Gastrocnemius medialis (tissue), 4 donors: ENCODE measurements at regions not wholly inside any gene's neighbourhood (a gene's known extent, or its start where the extent isn't known, plus 50 kb on each side); places are given as distances from the start of the nearest gene placed in this dataset.

ENCODE experiments used
- ATAC-seq, 2 donors: fragments of 150-250 bp; one replicate each; pipeline ENCODE4 v1.9.1; 2016
- DNase-seq, 2 donors: peaks; one replicate each; pipeline ENCODE4 v3.0.0-alpha.2; 2019
- H3K27ac ChIP-seq, 4 donors: fragments of 200-600 bp; sonication (generic); 1 replicate in 1 of 4; 2 replicates in 3 of 4; pipeline ENCODE4 v1.5.1; 2016 to 2018; ENCODE audit warnings: mild to moderate bottlenecking in 2 of 4, moderate library complexity in 1 of 4
- H3K27me3 ChIP-seq, 3 donors: fragments of 200-600 bp; sonication (generic) in 2 of 3; 1 replicate in 1 of 3; 2 replicates in 2 of 3; pipeline versions ENCODE4 v1.5.1 to v1.6.0; 2016 to 2019; ENCODE audit warnings: mild to moderate bottlenecking in 1 of 3, moderate library complexity in 1 of 3
- H3K36me3 ChIP-seq, 2 donors: fragments of 200-600 bp; sonication (generic) in 1 of 2; one replicate each; pipeline ENCODE4 v1.5.1; 2017 to 2018
- H3K4me1 ChIP-seq, 2 donors: fragments of 200-600 bp; sonication (generic) in 1 of 2; one replicate each; pipeline ENCODE4 v1.5.1; 2016 to 2017; ENCODE audit warnings: mild to moderate bottlenecking in 2 of 2
- H3K4me3 ChIP-seq, 4 donors: fragments of 200-600 bp; sonication (generic) in 3 of 4; 1 replicate in 1 of 4; 2 replicates in 3 of 4; pipeline ENCODE4 v1.5.1; 2016 to 2019; ENCODE audit warnings: mild to moderate bottlenecking in 2 of 4
- H3K9me3 ChIP-seq, 3 donors: fragments of 200-600 bp; sonication (generic) in 2 of 3; 1 replicate in 1 of 3; 2 replicates in 2 of 3; pipeline ENCODE4 v1.5.1; 2016 to 2019
- CTCF ChIP-seq, 5 experiments: fragments of 450-650 bp in 3 of 5; fragments of 200-600 bp in 2 of 5; sonication (generic) in 2 of 5; IDR thresholded peaks in 4 of 5; conservative IDR thresholded peaks in 1 of 5; 1 replicate in 4 of 5; 2 replicates in 1 of 5; pipeline ENCODE4 v1.5.1; 2016 to 2019; ENCODE audit warnings: antibody characterized with exemption in 5 of 5, mild to moderate bottlenecking in 3 of 5, moderate library complexity in 3 of 5
- POLR2A ChIP-seq, 2 donors: fragments of 450-650 bp; IDR thresholded peaks; one replicate each; pipeline ENCODE4 v1.6.1; 2017; ENCODE audit warnings: antibody characterized with exemption in 2 of 2, mild to moderate bottlenecking in 2 of 2, moderate library complexity in 2 of 2
- in situ Hi-C, 4 donors: fragments of 200-750 bp; cut with MboI; loops; one replicate each; pipeline versions ENCODE4 v1.15.0 to v1.8.0; 2017; ENCODE audit warnings: low sequenced_read_pairs in 4 of 4
- intact Hi-C: fragments of 100-400 bp; cut with DNase I; formaldehyde crosslinking; loops from one replicate; pipeline ENCODE4 v1.15.1; 2023; ENCODE audit warnings: low total_unique reads

DNA sequence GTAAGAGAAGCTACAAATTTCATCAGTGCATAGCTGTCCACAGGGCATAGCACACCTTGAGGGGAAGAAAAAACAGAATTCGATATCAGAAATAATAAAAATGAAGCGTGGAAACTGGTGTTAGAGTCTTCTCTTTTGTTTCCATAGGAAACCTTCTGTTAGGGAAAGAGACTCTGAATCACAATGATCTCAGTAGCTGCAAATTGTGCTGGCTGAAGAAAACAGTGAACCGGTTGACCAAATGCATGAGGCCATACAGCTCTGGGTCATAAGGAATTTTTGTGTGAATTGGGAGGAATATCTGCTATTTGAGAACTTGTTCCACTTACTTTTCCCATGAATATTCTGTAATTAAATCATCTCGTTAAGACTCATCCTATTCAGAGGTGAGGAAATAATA, 580.2 kb upstream of the NECTIN3 start:
- no peak for TF ChIP-seq POLR2A (IDR thresholded peaks at IDR 0.05)
- TF ChIP-seq CTCF (IDR thresholded peaks at IDR 0.05 in 4 of 5, conservative IDR thresholded peaks at IDR 0.05 in 1 of 5), result no peak
- no peaks in the 10 kb centered on the region for H3K4me1 ChIP-seq
- H3K4me3 ChIP-seq, result no peak overlapping the region
- H3K9me3 ChIP-seq, result no peaks in the 10 kb centered on the region
- no peaks in the 10 kb centered on the region for H3K27me3 ChIP-seq
- no peak for DNase-seq
- no peak for ATAC-seq
- H3K27ac ChIP-seq, result no peak overlapping the region
- in situ Hi-C loops (no loop called here), intact Hi-C loops (no loop called here)
- H3K36me3 ChIP-seq, result no peaks in the 10 kb centered on the region

- in situ Hi-C loops, result no loop called here
- no peaks in the 10 kb centered on the region for H3K27me3 ChIP-seq
- TF ChIP-seq POLR2A (IDR thresholded peaks at IDR 0.05) (no peak), CTCF (IDR thresholded peaks at IDR 0.05 in 4 of 5, conservative IDR thresholded peaks at IDR 0.05 in 1 of 5) (no peak)
- no peaks in the 10 kb centered on the region for H3K4me1 ChIP-seq
- H3K9me3 ChIP-seq, result no peaks in the 10 kb centered on the region
- H3K4me3 ChIP-seq, result no peak overlapping the region
- no peak for DNase-seq
- H3K27ac ChIP-seq, result no peak overlapping the region
- intact Hi-C loops, result no loop called here
- no peaks in the 10 kb centered on the region for H3K36me3 ChIP-seq
- ATAC-seq, result no peak
Measured at GRCh38 chr3:110492876-110493275, 578.7 kb upstream of the NECTIN3 start.

DNA sequence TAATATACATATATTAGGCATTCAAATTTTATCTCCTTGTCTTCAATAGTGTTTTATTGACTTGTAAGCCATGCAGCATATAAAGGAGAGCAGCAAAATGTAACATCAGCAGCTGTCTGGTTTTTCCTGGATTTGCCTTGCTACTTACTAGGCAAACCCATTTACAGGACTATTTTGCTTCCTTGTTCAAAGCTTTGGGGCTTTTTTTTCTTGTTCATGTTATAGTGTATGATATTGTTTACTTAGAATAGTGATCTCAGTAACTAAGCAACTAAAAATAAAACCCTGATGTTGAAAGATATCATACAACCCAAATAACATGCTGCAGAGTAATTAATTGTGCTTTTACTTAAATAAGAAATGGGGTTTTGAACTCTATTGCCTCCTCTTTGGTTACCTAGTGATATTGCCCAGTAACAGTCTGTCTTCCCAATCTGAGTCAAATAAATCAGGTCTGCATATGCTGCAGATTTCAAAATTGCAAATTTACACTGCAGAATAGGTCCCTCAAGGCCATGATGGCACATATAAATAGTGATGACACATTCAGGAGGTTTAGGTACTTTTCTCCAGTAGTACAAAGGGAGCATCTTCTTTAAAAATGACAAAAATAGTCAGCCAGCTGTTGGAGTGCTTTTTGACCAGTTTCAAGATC, 578.1 kb upstream of the NECTIN3 start:
- in situ Hi-C loops (no loop called here), intact Hi-C loops (no loop called here)
- Histone ChIP-seq H3K4me1 (no peaks in the 10 kb centered on the region), H3K27me3 (no peaks in the 10 kb centered on the region), H3K27ac (no peak overlapping the region), H3K9me3 (no peaks in the 10 kb centered on the region), H3K4me3 (no peak overlapping the region), H3K36me3 (no peaks in the 10 kb centered on the region)
- DNase-seq (no peak), ATAC-seq (no peak)
- TF ChIP-seq CTCF (IDR thresholded peaks at IDR 0.05 in 4 of 5, conservative IDR thresholded peaks at IDR 0.05 in 1 of 5) (no peak), POLR2A (IDR thresholded peaks at IDR 0.05) (no peak)

DNA sequence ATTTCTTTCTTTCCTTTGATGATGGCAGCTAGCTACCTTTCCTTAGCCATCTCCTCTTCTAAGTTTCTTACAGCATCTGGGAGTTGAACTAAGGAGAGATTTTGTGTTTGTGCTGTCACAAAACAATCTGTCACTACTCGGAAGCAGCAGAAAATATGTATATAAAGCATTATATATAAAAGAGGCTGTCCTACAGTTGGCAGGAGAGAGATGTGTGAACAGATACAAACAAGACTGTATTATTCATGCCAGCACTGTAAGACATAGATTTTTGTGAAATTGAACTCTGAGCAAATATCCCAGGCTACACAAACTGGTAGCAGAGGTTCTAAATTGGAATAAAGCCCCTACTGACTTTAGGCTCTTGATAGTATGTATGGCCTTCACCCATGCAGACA, 577.5 kb upstream of the NECTIN3 start:
- no peak for DNase-seq
- Histone ChIP-seq H3K36me3 (no peaks in the 10 kb centered on the region), H3K27ac (no peak overlapping the region), H3K4me1 (no peaks in the 10 kb centered on the region), H3K9me3 (no peaks in the 10 kb centered on the region), H3K4me3 (no peak overlapping the region), H3K27me3 (no peaks in the 10 kb centered on the region)
- no peak for TF ChIP-seq POLR2A (IDR thresholded peaks at IDR 0.05)
- no peak for TF ChIP-seq CTCF (IDR thresholded peaks at IDR 0.05 in 4 of 5, conservative IDR thresholded peaks at IDR 0.05 in 1 of 5)
- ATAC-seq, result no peak
- in situ Hi-C loops (no loop called here), intact Hi-C loops (no loop called here)

DNA sequence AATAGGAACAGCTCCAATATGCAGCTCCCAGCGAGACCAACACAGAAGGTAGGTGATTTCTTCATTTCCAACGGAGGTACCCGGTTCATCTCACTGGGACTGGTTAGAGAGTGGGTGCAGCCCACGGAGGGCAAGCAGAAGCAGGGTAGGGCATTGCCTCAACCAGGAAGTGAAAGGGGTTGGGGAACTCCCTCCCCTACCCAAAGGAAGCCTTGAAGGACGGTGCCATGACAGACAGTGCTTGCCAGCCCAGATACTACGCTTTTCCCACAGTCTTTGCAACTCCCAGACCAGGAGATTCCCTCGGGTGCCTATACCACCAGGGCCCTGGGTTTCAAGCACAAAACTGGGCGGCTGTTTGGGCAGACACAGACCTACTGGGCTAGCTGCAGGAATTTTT, 576.9 kb upstream of the NECTIN3 start:
- in situ Hi-C loops, result no loop called here

More for the DNA sequence above, 576.9 kb upstream of the NECTIN3 start:
- DNase-seq, result no peak
- Histone ChIP-seq H3K9me3 (no peaks in the 10 kb centered on the region), H3K27ac (no peak overlapping the region), H3K4me3 (no peak overlapping the region), H3K27me3 (no peaks in the 10 kb centered on the region), H3K36me3 (no peaks in the 10 kb centered on the region), H3K4me1 (no peaks in the 10 kb centered on the region)
- TF ChIP-seq CTCF (IDR thresholded peaks at IDR 0.05 in 4 of 5, conservative IDR thresholded peaks at IDR 0.05 in 1 of 5) (no peak), POLR2A (IDR thresholded peaks at IDR 0.05) (no peak)
- intact Hi-C loops, result no loop called here
- no peak for ATAC-seq
